NB4 (cell line): ENCODE measurements at regions not wholly inside any gene's neighbourhood (a gene's known extent, or its start where the extent isn't known, plus 50 kb on each side); places are given as distances from the start of the nearest gene placed in this dataset.

Experiments used
- MYC ChIP-seq: IDR thresholded peaks from 2 replicates; pipeline ENCODE4 v1.6.1; 2011; ENCODE audit warnings: low read depth, low read length
- POLR2A ChIP-seq: IDR thresholded peaks from 2 replicates; pipeline ENCODE4 v1.6.1; 2011; ENCODE audit warnings: mild to moderate bottlenecking; ENCODE audit not compliant: insufficient read length; ENCODE audit errors: extremely low read depth
- TF ChIP-seq, protein P1 (sequence below): IDR thresholded peaks from one replicate; pipeline ENCODE4 v1.5.1; 2012; ENCODE audit warnings: low read depth, low read length

DNA sequence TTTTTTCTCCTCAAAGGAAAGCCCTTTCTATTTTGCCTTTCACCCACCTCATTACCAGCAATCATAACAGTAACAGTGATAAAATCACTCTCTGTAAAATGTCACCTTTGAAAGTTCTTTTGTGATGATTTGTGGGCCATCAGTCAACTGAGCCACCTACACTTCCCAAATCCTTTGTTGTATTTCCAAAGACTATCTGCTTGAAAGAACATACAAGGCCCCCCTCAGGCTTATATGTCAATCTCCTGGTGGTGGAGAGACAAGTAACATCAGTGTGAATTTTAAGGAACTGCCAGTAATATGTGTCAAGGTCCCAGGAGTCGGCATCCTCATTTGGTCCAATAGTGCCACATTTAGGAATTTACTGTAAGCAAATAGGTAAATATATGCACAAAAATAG is 161.1 kb upstream of the EOMES start:
- no peak for TF ChIP-seq POLR2A
- TF ChIP-seq, protein P1, sequence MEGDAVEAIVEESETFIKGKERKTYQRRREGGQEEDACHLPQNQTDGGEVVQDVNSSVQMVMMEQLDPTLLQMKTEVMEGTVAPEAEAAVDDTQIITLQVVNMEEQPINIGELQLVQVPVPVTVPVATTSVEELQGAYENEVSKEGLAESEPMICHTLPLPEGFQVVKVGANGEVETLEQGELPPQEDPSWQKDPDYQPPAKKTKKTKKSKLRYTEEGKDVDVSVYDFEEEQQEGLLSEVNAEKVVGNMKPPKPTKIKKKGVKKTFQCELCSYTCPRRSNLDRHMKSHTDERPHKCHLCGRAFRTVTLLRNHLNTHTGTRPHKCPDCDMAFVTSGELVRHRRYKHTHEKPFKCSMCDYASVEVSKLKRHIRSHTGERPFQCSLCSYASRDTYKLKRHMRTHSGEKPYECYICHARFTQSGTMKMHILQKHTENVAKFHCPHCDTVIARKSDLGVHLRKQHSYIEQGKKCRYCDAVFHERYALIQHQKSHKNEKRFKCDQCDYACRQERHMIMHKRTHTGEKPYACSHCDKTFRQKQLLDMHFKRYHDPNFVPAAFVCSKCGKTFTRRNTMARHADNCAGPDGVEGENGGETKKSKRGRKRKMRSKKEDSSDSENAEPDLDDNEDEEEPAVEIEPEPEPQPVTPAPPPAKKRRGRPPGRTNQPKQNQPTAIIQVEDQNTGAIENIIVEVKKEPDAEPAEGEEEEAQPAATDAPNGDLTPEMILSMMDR: no peak
- no peak for TF ChIP-seq MYC
